Islet precursor cell (in vitro differentiated cells): ENCODE measurements at regions not wholly inside any gene's neighbourhood (a gene's known extent, or its start where the extent isn't known, plus 50 kb on each side); places are given as distances from the start of the nearest gene placed in this dataset.
"Not testable (repeated sequence)": the region's sequence is repeated elsewhere in the genome, so short reads cannot be mapped to it uniquely, and the experiment has no call there.

Experiments
- DNase-seq: peaks from one replicate; pipeline ENCODE4 v3.0.0-alpha.2; 2018

DNA sequence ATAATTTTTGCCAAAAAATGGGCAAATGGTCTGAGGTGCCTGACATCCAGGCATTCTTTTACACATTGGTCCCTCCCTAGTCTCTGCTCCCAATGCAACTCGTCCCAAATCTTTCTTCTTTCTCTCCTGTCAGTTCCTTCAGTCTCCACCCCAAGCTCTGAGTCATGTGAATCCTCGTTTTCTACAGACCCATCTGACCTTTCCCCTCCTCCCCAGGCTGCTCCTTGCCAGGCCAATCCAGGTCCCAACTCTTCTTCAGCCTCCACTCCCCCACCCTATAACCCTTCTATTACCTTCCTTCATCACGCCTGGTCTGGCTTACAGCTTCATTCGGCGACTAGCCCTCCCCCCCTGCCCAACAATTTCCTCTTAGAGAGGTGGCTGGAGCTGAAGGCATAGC lies 55.3 kb downstream of the BBS10 start:
- DNase-seq, result not testable (repeated sequence)

DNA sequence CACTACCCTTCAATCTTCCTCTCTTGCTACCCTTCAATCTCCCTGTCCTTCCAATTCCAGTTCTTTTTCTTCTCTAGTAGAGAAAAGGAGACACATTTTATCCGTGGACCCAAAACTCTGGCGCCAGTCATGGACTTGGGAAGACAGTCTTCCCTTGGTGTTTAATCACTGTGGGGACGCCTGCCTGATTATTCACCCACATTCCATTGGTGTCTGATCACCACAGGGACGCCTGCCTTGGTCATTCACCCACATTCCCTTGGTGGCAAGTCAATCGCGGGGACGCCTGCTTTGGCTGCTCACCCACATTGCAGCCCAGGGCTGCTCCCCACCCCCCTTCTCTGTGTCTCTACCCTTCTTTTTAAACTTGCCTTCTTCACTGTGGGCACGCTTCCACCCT lies 55.9 kb downstream of the BBS10 start:
- DNase-seq, result not testable (repeated sequence)

DNA sequence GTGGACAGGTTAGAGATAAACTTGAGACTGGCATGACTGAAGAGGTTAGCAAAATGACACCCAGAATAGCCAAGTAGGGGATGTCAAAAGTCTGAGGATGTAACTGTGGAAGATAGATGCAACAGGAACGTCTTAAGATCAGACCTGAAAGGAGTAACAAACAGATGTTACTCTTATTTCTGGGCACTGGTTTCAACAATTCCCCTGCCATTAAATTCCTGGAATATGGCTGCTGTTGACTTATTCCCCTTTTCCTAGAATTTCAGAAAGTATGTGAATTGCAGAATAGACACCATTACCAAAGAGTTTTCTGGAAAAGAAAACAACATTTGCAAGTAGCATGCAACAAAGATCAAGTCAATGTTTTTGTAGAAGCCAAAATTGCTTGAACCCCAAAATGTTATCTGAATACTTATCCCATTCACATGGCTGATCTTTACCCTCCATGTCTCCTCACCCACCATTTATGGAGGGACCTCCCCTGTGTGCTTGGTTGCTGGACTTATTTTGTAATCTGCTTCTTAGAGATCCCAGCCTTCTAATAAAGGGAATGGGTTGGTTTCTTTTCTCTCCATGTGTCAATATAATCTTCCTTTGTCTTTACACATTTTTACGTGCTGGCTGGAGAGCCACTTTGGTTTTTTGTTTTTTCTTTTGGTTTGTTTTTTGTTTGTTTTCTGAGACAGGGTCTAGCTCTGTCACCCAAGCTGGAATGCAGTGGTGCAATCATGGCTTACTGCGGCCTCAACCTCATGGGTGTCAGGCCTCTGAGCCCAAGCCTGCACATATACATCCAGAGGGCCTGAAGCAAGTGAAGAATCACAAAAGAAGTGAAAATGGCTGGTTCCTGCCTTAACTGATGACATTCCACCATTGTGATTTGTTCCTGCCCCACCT lies 57.0 kb downstream of the BBS10 start:
- DNase-seq, result no peak

DNA sequence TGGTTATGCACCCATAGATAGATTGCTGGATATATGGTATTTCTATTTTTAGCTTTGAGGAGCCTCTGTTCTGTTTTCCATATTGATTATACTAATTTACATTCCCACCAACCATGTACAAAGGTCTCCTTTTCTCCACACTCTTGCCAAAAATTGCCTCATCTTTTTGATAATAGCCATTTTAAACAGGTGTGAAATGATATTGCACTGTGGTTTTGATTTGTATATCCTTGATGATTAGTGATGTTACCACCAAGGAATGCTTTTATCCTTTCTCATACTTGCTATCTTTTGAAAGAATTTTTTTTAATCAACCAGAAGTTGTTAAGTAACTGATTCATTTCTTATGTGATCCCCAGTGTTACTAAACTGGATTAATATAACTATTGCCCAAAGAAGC lies 60.0 kb downstream of the BBS10 start:
- DNase-seq, result no peak

DNA sequence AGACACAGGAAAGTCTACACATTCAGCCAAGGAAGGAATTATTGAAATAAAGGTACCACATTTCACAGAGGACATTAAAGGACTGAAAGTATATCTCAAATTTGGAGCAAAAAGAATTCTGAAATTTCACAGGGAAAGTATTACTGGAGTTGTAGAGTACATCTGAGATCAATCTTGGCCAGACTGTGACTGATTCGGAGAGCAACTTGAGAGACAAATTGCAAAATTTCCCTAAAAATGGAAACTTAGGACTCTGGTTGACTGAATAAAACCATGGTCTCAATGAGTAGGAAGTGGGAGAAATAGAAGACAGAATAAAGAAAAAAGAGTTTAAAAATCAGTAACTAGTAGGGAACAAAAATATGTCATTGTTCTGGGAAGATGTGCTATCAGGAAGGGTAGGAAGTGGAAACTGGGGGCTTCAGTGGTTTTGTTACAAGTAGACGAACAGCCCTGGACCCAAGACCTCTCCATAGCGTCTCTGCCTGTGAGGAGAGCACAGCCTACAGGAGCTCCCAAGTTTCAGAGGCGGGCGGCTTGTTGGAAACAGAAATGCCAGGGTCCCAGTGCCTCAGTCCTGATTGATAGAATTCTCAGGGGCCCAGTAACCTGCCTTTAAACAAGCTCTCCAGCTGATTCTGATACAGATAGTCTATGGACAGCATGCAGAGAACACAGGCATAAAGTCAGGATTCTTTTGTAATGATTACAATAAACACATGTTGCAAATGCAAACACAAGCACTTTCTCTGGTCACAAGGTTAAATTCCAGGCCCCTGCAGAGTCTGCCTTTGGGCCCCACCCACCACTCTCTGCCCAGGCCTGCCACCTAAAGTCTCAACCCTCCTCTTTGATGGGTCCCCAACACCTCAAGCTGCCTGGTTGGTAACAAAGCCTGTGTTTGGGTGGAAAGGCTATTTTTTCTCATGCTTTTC lies 63.1 kb downstream of the BBS10 start:
- DNase-seq, result no peak

DNA sequence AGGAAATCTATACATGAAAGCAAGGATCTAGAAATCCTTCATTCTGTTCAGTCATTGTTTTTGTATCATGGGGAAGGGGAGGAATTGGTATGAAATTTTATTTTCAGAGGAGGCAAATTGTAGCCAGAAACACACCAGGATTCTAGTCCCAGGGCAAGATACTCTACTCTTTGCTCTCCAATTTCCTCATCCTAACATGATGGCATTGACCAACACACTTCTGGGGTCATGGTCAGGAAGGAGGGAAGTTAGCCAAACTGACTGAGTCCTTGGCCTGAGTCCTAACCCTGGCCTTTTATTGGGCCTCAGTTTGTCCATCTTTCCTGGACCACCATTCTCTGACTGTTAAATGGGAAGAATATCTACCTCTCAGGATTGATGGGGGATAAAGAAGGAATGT lies 65.5 kb downstream of the BBS10 start:
- DNase-seq, result no peak

DNA sequence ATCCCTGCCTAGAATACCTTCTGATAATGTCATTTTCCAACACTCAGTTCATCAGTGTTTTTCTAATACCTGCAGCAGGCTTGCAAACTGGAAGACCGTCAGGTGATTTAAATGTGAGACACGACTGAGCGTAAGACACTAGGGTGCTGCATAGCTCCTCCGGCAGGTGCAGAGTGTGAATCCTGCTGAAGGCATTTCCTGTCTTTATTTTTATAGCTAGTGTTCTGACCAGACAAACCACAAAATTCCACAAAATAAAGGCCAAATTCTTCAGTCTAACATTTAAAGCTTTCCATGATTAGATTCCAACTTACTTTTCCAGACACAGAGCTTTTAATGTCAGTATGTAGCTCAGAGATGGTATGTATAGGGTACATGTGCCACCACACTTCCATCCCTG lies 70.7 kb downstream of the BBS10 start:
- DNase-seq, result no peak

DNA sequence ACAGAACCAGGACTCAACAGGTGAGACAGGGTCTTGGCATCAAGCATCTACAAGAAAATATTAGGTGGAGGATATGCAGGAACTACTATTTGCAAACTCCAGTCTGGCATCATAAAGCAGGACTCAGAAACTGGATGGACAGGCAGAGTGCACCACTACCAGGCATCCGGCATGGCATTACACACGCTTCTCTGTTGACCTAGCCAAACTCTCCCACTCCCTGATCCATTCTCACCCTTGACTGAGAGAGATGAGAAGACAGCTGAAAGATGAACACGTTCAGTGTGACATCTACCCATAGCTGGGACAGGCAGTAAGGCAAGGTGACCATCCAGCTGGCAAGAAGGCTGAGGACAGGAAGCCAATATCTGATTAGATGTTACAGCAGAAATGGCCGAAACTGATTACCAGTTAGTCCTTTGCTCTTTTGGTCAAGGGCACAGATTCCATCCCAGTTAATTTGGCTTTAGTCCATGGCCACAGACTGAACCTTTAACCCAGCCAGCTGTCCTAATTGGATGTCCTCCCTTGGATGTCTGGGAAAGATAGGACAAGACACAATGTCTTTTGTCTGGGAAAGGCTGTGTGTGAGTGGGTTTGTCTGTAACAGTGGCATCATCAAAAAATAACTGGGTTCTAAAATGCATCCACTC lies 71.6 kb downstream of the BBS10 start:
- DNase-seq, result no peak

DNA sequence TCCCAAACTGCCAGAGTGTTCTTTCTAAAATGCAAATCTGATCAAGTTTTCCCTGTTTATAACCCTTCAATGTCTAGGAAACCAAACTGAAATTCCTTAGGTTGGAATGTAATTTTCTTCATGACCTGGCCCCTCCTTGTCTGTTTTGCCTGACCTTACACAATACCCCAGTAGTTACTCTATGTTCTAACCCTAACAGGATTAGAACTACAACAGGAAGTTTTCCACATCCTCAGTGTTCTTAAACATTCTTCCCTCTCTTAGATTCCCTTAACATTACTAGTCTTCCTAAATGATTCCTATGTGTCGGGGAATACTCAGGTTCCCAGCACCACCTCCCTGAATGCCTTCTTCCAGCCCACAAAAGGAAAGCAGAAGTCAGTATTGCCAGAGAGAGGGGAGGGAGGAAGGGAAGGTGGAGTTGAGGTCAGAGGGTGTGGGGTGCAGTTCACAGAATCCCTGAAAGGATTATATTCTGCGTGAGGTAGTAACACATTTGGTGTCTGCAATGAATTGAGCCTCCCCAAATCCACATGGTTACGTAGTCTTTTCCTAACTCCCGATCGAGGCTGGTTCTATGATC lies 72.6 kb downstream of the BBS10 start:
- no peak for DNase-seq

DNA sequence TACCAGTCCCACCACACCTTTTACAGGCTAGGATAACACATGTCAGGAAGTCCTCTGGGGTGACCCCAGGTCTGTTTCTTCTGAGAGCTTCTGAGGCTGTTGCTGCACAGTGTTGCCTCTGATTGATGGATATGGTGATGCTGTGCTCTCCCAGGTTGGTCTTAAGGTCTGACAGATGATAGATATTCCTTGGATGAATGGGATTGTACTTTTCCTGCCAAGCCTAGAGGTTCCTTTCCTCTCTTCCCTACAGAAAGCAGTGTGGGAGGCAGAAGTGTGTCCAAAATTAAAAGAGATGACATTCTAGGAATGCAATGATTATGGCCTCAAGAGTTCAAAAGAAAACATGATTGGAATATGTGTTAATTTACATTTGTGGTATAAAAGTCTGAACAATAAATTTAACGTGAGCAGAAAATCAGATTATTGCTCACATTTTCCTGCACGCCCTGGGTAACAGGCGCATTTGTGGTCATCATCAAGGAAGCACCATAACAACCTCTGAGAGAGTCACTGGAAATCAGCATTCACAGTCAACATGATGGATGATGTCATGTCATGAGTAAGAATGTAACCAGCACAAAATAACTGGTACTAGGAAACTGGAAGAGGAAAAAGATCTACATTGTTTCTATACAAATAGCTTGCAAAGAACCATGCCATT lies 73.7 kb downstream of the BBS10 start:
- no peak for DNase-seq

DNA sequence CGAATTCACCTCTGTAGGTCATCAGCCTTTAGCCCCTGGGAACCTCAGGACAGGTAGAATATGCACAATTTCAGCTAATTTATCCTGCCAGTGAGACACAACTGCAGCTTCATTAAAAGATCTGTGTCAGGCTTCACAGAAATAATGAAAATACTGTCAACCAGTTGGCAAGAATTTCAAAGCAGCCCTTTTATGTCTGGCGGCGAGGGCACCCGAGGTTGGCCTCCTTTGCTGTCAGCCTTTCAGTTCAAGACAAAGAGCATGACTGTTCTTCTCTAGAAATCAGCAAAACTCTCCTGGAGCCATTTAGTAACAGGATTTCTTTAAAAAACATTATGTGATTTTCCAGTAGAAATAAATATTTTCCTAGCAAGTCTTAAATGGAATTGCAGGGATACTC lies 75.9 kb downstream of the BBS10 start:
- no peak for DNase-seq

DNA sequence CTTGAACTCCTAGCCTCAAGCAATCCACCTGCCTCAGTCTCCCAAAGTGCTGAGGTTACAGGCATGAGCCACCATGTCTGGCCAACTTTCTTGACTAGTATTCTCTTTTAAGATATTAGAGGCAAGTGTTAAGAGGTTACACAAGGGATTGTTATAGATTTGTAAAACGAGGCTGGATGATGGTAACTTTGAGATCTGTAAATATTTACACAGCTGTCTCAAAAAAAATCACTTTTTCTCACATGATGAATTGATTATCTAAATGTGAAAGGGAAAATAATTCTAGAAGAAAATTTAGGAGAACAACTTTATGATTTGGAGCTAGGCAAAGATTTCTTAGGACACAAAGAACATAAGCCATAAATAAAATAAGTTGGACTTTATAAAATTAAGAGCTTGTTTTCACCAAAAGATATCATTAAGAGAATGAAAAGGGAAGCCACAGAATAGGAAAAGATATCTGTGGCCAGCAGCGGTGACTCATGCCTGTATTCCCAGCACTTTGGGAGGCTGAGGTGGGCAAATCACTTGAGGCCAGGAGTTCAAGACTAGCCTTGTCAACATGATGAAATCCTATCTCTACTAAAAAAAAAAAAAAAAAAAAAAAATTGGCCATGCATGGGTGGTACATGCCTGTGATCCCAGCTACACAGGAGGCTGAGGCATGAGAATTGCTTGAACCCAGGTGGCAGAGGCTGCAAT lies 77.4 kb downstream of the BBS10 start:
- DNase-seq, result no peak

DNA sequence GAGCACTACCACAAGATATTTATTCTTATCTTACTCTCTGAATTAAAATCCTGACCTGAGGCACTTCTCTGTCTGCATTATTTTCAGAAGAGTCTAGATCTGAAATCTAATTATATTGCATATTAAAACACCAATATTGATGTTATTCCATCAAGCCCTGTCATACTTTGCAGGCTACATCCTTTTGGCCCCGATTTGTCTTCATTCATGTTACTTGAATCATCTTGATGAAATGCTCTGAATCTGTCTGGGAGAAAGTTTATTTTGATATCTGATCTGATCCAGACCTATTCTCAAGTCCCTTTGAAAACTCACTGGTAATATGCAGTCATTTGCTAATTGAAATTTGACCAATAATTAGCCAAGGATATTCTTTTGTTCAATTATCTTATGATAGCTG lies 79.9 kb downstream of the BBS10 start:
- DNase-seq, result no peak

DNA sequence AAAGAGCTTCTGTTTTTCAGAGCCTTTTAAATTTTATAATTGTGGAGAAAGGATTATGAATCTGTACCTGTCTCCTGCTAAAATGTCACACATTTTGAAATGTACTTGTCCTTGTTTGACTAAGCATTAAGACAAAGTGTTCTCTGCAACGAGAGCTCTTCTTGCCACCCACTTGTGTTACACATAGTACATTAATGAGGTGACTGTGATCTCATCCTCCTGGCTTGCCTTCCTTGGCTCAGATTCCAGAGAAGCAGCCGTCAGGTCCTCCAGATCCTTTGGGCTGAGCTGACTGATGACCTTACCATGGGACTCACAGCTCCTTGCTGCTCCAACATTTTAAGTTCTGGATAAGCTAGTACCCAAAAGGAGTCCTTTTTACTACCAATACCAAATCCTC lies 81.4 kb downstream of the BBS10 start:
- peak; percentile 87 for DNase-seq

DNA sequence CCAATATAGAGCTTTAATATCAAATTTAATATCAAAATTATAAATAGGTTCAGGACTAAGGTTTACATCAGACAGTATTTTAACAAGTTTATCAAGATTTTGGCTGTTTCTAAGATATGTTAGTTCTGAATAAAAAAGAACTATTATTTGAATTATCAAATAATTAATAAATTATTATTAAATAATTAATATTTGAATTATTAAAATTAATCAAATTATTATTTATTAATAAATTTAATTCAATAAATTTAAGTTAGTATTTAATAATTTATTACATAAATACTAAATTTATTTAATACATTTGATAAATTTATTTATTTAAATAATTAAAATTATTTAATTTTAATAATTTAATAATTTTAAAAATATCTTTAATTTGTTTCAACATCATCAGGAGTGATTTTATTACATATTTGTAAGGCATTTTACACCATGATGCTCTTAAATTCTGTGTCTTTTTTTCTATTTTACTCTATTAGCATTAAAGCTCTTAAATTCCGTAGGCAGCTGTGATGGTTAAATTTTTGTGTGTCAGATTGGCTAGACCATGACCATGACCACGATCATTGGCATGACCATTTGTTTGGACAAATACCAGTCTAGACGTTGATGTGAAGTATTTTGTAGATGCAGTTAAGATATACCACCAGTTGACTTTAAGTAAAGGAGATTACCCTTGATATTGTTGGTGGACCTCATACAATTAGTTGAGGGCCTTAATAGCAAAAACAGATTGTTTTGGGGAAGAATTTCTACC lies 82.6 kb downstream of the BBS10 start:
- no peak for DNase-seq

DNA sequence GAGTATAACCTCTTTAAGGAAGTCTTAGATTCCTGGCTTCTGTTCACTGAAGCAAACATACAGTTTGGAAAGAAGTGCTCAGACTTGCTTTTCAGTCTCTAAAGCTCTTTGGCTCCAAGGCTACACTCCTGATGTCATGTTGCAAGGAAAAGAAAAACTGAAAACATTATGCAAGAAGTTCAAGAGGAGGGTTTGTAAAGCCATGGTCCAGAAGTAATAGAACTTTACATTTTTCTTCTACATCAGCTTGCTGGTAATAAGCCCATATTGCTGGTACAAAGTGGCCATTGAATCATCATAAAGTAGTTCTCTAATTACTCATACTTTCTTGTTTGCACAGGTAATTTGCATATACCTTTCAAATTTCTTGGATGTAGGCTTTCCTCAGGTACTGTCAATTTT lies 83.6 kb downstream of the BBS10 start:
- no peak for DNase-seq

DNA sequence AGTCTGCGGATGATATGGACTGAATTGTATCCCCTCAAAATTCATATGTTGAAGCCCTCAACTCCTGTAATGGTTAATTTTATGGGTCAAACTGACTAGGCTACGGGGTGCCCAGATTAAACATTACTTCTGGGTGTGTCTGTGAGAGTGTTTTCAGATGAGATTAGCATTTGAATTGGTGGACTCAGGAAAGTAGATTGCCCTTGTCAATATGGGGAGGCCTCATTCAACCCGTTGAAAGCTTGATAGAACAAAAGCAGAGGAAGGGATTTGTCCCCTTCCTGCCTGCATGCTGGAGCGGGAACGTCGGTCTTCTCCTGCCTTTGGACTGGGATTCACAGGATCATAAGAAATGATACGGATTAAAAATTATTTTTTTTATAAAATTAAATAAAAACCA lies 84.5 kb downstream of the BBS10 start:
- no peak for DNase-seq

DNA sequence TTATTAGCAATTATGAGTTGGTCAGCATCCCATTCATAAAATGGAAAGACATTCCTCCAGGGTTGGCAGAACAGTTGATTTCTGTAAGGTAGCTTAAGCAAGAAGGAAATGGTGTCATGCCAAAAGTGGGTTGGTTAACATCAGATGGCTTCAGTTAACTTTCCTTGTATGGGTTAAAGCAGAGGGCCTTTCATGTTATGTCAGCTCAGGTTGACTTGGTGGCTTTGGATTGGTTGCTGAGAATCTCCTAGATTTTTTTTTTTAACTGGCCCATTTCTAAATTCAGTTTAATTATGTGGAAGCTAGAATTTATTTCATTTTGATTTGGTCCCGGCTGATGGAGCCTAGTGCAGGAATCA lies 87.8 kb downstream of the BBS10 start:
- no peak for DNase-seq

DNA sequence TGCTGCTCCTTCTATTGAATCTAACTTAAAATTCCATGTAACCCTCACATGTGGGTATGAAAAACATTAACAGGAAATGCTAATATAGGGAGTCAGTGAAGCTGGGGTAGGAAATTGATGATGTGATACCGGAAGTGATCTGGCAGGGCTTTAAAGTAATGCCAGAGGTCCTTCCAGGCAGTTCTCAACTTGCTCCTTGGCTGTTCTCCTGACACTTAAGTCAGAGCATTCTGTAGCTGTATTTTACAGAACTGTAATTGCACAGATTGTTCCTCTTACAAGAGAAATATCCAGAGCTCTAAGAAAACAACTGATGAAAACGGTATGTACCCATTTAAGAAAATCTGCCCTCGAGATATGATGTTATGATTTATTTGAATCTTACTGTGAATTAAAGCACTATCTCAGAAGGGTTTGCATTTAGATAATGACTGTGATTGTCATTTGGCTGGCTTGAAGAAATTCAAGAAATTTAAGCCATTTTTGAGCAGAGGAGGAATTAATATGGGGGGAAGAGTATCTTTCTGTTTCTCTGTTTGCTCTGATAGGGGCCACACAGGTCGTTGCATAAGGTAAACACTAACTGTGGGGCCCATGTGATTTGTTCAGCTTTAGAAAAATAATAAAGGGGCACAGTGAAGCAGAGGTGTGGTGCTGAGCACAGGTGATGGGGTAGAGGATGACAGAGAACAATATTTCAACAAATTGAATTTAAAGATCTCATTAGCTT lies 88.4 kb downstream of the BBS10 start:
- DNase-seq, result no peak

DNA sequence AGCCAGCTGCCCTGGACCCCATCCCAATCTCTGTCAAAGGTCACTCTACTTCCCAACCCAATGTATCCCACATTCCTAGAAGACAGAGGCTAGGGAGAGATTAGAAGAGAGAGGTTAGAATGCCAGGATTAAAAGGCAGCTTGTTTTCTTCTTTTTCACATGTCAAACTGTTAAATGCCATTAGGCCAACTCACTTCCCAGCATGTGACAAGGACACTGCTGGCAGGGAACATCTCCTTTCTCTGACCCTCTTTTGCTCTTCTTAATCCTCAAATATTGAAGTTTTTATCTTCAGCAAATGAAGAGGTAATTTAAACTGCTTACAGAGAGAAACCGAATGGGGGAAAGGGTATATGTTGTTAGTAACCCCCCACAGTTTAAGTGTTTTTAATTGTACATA lies 89.1 kb downstream of the BBS10 start:
- DNase-seq, result no peak
